ENCODE measurements at regions not wholly inside any gene's neighbourhood (a gene's known extent, or its start where the extent isn't known, plus 50 kb on each side); places are given as distances from the start of the nearest gene placed in this dataset.

DNA sequence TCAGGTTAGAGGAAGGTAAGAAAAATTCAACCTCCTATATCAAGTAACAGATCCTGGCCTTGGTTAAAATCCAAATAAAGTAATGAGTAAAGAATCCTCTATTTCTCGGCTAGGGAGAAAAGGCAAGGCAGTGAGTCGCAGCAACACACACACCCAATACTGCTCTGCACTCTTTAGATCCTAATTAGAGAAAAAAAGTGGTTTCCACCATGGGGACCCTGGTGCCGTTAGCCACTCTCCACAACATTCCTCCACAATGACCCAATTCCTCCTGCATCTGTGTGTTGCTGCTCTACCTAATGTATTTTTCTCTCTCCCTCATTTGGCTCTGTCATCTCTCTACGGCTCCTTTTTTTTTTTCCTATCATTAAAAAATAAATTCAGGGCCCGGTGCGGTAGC lies 462.7 kb downstream of the METTL4 start:
- TF ChIP-seq, protein P1, sequence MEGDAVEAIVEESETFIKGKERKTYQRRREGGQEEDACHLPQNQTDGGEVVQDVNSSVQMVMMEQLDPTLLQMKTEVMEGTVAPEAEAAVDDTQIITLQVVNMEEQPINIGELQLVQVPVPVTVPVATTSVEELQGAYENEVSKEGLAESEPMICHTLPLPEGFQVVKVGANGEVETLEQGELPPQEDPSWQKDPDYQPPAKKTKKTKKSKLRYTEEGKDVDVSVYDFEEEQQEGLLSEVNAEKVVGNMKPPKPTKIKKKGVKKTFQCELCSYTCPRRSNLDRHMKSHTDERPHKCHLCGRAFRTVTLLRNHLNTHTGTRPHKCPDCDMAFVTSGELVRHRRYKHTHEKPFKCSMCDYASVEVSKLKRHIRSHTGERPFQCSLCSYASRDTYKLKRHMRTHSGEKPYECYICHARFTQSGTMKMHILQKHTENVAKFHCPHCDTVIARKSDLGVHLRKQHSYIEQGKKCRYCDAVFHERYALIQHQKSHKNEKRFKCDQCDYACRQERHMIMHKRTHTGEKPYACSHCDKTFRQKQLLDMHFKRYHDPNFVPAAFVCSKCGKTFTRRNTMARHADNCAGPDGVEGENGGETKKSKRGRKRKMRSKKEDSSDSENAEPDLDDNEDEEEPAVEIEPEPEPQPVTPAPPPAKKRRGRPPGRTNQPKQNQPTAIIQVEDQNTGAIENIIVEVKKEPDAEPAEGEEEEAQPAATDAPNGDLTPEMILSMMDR (IDR thresholded peaks at IDR 0.05) = no peak
- DNase-seq (ENCODE audit: low spot score) = no peak
- no peak overlapping the region for H3K27ac ChIP-seq
- no peak overlapping the region for H3K4me3 ChIP-seq

DNA sequence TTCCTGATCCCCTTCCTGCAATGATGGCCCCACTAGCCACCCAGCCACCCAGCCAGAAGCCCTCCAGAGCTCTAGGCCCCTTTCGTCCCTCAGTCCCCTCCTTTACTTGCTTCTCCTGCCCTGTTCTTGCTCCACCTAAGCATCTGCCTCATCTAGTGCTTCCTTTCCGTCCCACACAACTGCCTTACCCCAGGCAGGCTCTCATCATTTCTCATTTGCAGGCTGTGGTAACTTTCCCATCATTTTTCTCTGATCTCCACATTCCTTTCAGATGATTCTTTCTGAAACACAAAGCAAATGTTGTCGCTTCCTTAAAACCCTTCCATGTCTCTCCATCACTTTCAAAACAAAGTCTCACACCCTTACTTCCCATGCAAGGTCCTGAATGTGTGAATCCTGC lies 459.8 kb downstream of the METTL4 start:
- H3K27ac ChIP-seq = no peak overlapping the region
- DNase-seq (ENCODE audit: low spot score) = no peak

DNA sequence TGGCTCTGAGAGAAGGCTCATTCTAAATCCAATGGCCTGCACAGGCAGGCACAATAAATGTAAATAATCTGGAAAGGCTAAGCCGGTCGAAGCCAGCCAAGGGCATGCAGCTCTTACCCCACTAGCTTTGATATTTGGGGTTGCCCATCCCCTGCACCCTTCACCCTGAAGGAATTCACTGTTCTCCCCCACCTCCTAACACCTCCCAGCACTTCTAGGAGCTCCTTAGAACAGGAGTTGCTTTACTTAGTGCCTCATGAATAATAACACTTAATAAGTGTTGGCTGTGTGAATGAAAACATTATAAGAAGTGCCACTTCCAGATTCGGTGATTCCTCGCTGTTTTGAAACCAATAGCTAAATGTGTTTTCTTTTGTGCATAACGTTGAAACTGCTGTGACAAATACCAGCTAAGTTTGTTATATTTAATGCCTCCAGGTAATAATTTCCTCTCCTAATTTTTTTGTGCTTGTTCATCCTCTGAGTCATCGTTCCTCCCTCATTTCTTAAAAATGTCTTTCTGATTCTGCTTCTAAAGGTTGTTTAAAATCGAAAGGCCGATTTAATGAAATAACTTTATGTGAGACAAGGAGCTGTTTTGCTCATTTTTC lies 458.8 kb downstream of the METTL4 start:
- no peak for DNase-seq (ENCODE audit: low spot score)
- TF ChIP-seq, protein P1 (IDR thresholded peaks at IDR 0.05) = no peak
- Histone ChIP-seq H3K4me3 (no peak overlapping the region), H3K27ac (no peak overlapping the region)

More for the DNA sequence above, 459.8 kb downstream of the METTL4 start:
- no peak overlapping the region for H3K4me3 ChIP-seq
- TF ChIP-seq, protein P1 (IDR thresholded peaks at IDR 0.05) = no peak

DNA sequence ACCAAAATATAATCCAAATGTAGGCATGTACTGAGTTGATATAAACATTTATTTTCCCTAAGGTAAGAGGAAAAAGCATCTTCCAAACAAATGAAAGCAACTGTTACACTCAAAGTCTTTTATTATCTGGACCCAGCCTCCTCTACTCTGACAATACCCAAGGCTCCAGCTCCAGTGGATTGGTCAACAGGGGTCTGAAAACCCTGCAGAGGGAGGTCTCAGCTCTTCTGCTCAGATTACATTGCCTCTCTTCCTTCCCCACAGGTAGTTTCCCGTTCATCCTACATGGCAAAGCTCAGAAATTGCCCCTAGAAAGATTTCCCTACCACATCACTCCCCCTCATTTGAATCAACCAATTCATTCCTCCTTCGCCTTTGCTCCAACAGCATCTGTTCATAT lies 457.0 kb downstream of the METTL4 start:
- no peak for DNase-seq (ENCODE audit: low spot score)
- TF ChIP-seq, protein P1 (IDR thresholded peaks at IDR 0.05) = no peak
- no peak overlapping the region for H3K4me3 ChIP-seq
- no peak overlapping the region for H3K27ac ChIP-seq

DNA sequence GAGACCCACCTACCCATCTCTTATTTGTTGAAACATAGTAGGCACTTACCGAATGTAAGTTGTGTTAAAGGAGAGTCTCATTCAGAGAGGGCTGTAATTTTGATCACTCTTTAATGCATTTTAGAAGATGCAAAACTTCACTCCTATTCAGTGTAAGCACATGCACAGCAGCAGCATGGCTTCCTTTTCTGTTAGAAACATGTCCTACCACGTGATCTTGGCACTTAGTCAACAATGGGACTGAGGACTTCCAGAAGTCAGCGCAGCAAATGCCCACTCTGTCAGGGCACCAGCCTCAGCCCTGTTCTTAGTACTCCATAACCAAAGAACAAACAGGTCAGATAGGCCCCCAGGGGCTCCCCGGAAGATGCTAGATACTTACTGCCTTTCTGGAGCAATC lies 456.5 kb downstream of the METTL4 start:
- TF ChIP-seq, protein P1 (IDR thresholded peaks at IDR 0.05) = no peak
- Histone ChIP-seq H3K27ac (no peak overlapping the region), H3K4me3 (no peak overlapping the region)
- DNase-seq (ENCODE audit: low spot score) = no peak

DNA sequence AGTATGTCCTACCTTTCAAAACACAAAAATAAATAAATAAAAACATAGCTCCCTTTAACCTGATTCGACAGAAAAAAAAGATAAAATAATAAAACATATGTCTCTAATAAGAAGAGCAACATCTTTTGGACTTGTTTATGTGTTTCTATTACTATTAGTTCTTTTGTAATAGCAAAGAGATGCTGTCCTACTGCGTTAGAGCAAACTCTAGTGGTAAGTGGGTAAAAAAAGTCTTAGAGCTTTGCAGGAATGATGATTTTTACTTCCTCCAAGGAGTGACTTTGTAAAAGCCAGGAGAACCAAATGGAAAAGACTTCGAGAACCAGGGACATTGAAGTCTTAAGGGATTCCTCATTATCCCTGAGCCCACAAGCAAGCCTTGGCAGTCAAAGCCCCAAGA lies 450.1 kb downstream of the METTL4 start:
- H3K27ac ChIP-seq = no peak overlapping the region
- TF ChIP-seq, protein P1 (IDR thresholded peaks at IDR 0.05) = no peak
- no peak for DNase-seq (ENCODE audit: low spot score)

DNA sequence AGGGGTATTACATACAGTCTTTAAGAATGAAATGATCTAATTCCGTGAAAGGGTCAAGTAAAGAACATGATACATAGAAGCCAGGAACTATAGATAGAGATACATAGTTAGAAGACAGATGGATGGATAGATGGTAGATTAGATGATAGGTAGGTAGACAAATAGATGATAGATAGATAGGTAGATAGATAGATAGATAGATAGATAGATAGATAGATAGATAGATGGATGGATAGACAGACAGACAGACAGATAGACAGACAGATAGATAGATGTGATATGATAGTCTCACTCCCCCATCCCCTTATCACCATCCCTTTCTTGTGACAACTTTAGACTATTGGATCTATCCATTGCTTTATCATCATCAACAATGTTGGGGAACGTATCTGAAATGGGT lies 448.2 kb downstream of the METTL4 start:
- Histone ChIP-seq H3K4me3 (no peak overlapping the region), H3K27ac (no peak overlapping the region)
- DNase-seq (ENCODE audit: low spot score) = no peak
- TF ChIP-seq, protein P1 (IDR thresholded peaks at IDR 0.05) = no peak

More for the DNA sequence above, 450.1 kb downstream of the METTL4 start:
- no peak overlapping the region for H3K4me3 ChIP-seq
